ENCODE measurements at regions not wholly inside any gene's neighbourhood (a gene's known extent, or its start where the extent isn't known, plus 50 kb on each side); places are given as distances from the start of the nearest gene placed in this dataset.

DNA sequence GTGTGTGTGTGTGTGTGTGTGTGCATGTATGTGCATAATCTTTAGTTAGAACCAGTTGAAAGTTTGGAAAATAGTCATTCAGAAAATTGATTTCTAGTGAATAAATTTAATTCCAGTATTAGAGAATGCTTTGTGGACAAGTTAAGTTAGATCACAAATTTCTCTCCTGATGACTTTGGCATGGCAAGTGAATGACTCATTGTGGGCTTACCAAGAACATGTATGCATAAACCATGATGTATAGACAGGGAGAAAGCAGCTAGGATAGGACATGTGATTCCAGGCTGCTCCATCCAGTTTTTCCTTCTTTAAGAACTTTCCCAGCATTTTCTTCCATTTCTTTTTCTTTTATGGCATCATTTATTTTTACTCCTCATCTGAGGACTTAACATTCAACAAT is 85.7 kb upstream of the SGCD start:
- Mint-ChIP-seq H3K4me3 (no peak overlapping the region), H3K9me3 (no peaks in the 10 kb centered on the region), H3K36me3 (ENCODE audit: low read depth) (no peaks in the 10 kb centered on the region), H3K4me1 (no peaks in the 10 kb centered on the region), H3K27ac (no peak overlapping the region), H3K27me3 (peaks cover 3% of the 10 kb centered on the region)
- no peak for DNase-seq
- intact Hi-C loops (cut with micrococcal nuclease) = no loop called here

- Mint-ChIP-seq H3K36me3 (ENCODE audit: low read depth) (no peaks in the 10 kb centered on the region), H3K4me3 (no peak overlapping the region), H3K4me1 (no peaks in the 10 kb centered on the region), H3K27ac (no peak overlapping the region), H3K9me3 (no peaks in the 10 kb centered on the region), H3K27me3 (peaks cover under 1% of the 10 kb centered on the region)
- intact Hi-C loops (cut with micrococcal nuclease) = no loop called here
- DNase-seq = no peak
Measured at GRCh38 chr5:156245895-156246294, 81.1 kb upstream of the SGCD start.

DNA sequence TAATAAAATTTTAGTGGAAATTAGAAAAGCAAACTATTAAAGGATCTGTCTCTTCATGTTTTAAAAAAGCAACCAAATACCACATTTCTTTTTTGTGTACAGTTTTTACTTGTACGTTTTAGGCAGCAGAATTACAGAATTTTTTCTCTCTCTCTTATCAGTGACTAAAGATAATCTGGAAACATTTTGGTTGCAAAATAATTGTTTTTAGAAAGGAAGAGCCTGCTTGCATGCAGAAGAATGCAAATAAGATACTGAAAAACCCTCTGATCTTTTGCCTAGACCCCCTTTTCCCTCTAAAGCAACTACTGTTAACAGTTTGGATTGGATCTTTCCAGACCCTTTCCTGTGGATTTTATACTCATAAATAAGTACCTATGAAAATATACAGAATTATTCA is 75.9 kb upstream of the SGCD start:
- Mint-ChIP-seq H3K4me1 (no peaks in the 10 kb centered on the region), H3K4me3 (no peak overlapping the region)

GRCh38 chr5:156253130-156253529 is 73.8 kb upstream of the SGCD start:
- Mint-ChIP-seq H3K4me3 (no peak overlapping the region), H3K9me3 (no peaks in the 10 kb centered on the region), H3K27me3 (no peaks in the 10 kb centered on the region), H3K4me1 (no peaks in the 10 kb centered on the region), H3K36me3 (ENCODE audit: low read depth) (no peaks in the 10 kb centered on the region), H3K27ac (no peak overlapping the region)
- intact Hi-C loops (cut with micrococcal nuclease) = no loop called here
- DNase-seq = no peak

More for the DNA sequence above, 75.9 kb upstream of the SGCD start:
- Mint-ChIP-seq H3K27ac (no peak overlapping the region), H3K27me3 (no peaks in the 10 kb centered on the region), H3K36me3 (ENCODE audit: low read depth) (no peaks in the 10 kb centered on the region), H3K9me3 (no peaks in the 10 kb centered on the region)
- no peak for DNase-seq
- intact Hi-C loops (cut with micrococcal nuclease) = no loop called here

- Mint-ChIP-seq H3K4me1 (no peaks in the 10 kb centered on the region), H3K36me3 (ENCODE audit: low read depth) (no peaks in the 10 kb centered on the region)
- intact Hi-C loops (cut with micrococcal nuclease) = no loop called here
Measured at GRCh38 chr5:156254196-156254595, 72.8 kb upstream of the SGCD start.

GRCh38 chr5:156256642-156257041 is 70.3 kb upstream of the SGCD start:
- no peaks in the 10 kb centered on the region for H3K36me3 Mint-ChIP-seq (ENCODE audit: low read depth)
- no peak overlapping the region for H3K4me3 Mint-ChIP-seq
- no peak for DNase-seq
- intact Hi-C loops (cut with micrococcal nuclease) = no loop called here
- H3K27ac Mint-ChIP-seq = no peak overlapping the region
- H3K4me1 Mint-ChIP-seq = no peaks in the 10 kb centered on the region
- no peaks in the 10 kb centered on the region for H3K9me3 Mint-ChIP-seq
- no peaks in the 10 kb centered on the region for H3K27me3 Mint-ChIP-seq

More at GRCh38 chr5:156254196-156254595, 72.8 kb upstream of the SGCD start:
- no peaks in the 10 kb centered on the region for H3K9me3 Mint-ChIP-seq
- no peak overlapping the region for H3K4me3 Mint-ChIP-seq
- no peaks in the 10 kb centered on the region for H3K27me3 Mint-ChIP-seq
- DNase-seq = no peak
- H3K27ac Mint-ChIP-seq = no peak overlapping the region

DNA sequence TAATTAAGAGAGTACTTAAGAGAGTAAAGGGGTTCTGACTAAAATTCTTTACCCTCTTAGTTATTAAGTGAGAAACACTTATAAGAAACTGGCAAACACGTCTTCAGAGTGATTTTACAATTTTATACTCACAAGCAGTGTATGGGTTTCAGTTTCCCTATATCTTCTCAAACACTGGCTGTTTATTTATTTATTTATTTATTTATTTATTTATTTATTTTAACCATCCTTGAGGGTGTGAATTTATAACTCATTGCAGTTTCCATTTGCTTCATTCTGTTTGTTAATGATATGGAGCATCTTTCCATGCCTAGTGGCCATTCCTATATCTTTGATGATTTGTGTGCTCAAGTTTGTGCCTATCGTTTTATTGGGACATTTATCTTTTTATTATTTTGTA is 68.0 kb upstream of the SGCD start:
- no peak for DNase-seq
- Mint-ChIP-seq H3K4me1 (no peaks in the 10 kb centered on the region), H3K4me3 (no peak overlapping the region), H3K9me3 (no peaks in the 10 kb centered on the region), H3K27me3 (no peaks in the 10 kb centered on the region), H3K27ac (no peak overlapping the region), H3K36me3 (ENCODE audit: low read depth) (no peaks in the 10 kb centered on the region)
- intact Hi-C loops (cut with micrococcal nuclease) = no loop called here

DNA sequence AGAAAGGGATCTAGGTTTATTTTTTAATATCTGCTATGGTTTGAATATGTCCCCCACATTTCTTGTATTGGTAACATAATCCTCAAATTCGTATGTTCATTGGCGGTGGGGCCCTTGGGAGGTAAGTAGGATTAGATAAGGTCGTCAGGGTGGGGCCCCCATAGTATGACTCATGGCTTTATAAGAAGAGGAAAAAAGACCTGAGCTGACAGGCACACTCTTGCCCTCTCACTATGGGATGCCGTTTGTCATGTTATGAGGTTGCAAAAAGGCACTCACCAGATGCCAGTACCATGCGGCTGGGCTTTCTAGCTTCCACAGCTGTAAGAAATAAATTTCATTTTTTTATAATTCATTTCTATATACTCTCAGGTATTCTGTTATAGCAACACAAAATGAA is 67.3 kb upstream of the SGCD start:
- no peak for DNase-seq
- no peak overlapping the region for H3K4me3 Mint-ChIP-seq
- no peak overlapping the region for H3K27ac Mint-ChIP-seq
- no peaks in the 10 kb centered on the region for H3K9me3 Mint-ChIP-seq
- H3K27me3 Mint-ChIP-seq = no peaks in the 10 kb centered on the region
- no peaks in the 10 kb centered on the region for H3K4me1 Mint-ChIP-seq
- intact Hi-C loops (cut with micrococcal nuclease) = no loop called here
- no peaks in the 10 kb centered on the region for H3K36me3 Mint-ChIP-seq (ENCODE audit: low read depth)

DNA sequence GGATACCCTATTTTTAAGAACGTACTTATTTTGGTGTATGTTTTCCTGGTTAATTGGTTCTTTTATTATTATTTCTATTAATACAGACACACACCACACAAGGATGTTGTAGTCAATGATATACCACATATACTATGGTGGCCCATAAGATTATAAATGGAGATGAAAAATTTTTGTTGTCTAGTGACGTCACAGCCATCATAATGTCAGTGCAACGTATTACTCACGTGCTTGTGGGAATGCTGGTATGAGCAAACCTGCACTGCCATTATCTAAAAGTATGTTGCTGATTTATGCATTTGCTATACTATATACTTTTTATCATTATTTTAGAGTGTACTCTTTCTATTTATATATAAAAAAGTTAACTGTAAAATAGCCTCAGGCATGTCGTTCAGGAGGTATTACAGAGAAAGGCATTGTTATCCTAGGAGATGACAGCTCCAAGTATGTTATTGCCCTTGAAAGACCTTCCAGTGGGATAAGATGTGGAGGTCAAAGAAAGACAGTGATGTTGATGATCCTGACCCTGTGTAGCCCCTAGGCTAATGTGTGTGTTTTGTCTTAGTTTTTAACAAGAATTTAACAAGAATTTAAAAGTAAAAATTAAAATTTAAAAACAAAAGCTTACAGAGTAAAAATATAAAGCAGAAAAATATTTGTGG is 65.6 kb upstream of the SGCD start:
- Mint-ChIP-seq H3K27ac (no peak overlapping the region), H3K27me3 (no peaks in the 10 kb centered on the region), H3K36me3 (ENCODE audit: low read depth) (no peaks in the 10 kb centered on the region), H3K4me3 (no peak overlapping the region), H3K9me3 (no peaks in the 10 kb centered on the region), H3K4me1 (no peaks in the 10 kb centered on the region)
- DNase-seq = no peak
- intact Hi-C loops (cut with micrococcal nuclease) = no loop called here

DNA sequence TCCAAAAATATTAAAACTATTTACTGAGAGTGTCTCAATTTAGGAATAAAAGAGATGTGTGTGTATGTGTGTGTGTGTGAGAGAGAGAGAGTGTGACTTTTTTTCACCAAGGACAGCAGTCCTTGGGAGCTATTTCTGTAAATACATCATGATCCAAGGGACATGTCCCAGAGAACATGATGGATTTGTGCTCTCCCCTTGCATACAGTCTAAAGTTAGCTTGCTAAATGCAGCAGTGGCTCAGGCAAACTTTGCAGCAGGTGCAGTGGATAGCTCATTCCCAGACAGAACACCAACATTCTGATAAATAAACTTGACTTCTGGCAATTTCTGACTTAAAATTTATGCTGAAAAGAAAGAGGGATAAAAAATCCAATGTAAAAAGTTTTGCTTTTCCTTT is 55.4 kb upstream of the SGCD start:
- intact Hi-C loops (cut with micrococcal nuclease) = no loop called here
- H3K9me3 Mint-ChIP-seq = no peaks in the 10 kb centered on the region
- no peak for DNase-seq
- H3K4me3 Mint-ChIP-seq = no peak overlapping the region
- H3K4me1 Mint-ChIP-seq = no peaks in the 10 kb centered on the region
- H3K27me3 Mint-ChIP-seq = no peaks in the 10 kb centered on the region
- H3K36me3 Mint-ChIP-seq (ENCODE audit: low read depth) = no peaks in the 10 kb centered on the region
- H3K27ac Mint-ChIP-seq = no peak overlapping the region

DNA sequence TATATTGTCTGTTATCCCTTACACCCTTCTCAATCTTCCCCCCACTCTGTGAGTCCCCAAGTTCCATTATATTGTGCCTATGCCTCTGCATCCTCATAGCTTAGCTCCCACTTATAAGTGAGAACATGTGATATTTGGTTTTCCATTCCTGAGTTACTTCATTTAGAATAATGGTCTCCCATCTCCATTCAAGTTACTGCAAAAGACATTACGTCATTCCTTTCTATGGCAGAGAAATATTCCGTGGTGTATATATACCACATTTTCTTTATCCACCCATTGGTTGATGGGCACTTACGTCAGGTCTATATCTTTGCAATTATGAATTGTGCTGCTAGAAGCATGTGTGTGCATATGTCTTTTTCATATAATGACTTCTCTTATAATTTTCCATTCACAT is 54.8 kb upstream of the SGCD start:
- no peak overlapping the region for H3K27ac Mint-ChIP-seq
- H3K4me1 Mint-ChIP-seq = no peaks in the 10 kb centered on the region
- H3K4me3 Mint-ChIP-seq = no peak overlapping the region
- H3K27me3 Mint-ChIP-seq = no peaks in the 10 kb centered on the region
- H3K9me3 Mint-ChIP-seq = no peaks in the 10 kb centered on the region
- no peaks in the 10 kb centered on the region for H3K36me3 Mint-ChIP-seq (ENCODE audit: low read depth)
- no peak for DNase-seq
- intact Hi-C loops (cut with micrococcal nuclease) = no loop called here

DNA sequence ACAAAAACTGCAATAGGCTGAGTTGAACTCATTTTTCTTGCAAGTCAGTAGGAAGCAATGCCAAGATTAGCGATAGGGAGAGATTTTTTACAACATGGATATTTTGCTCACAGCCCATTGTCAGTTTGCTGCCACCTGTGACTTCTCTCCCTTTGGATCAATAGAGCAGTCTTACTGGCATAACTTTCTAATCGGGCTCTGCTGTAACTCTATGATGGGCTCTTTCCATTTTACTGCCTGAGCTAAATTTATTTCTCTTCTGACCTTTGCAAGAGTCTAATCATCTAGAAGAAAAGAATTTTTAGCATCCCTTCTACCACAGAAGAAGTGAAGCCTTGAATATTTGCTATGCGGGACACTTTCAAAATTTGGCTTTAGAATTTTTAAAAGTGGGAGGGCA is 53.6 kb upstream of the SGCD start:
- peaks cover 2% of the 10 kb centered on the region for H3K27me3 Mint-ChIP-seq
- intact Hi-C loops (cut with micrococcal nuclease) = no loop called here
- H3K4me3 Mint-ChIP-seq = no peak overlapping the region
- no peaks in the 10 kb centered on the region for H3K4me1 Mint-ChIP-seq
- no peak overlapping the region for H3K27ac Mint-ChIP-seq
- no peaks in the 10 kb centered on the region for H3K9me3 Mint-ChIP-seq
- H3K36me3 Mint-ChIP-seq (ENCODE audit: low read depth) = no peaks in the 10 kb centered on the region
- no peak for DNase-seq

- intact Hi-C loops (cut with micrococcal nuclease) = no loop called here
- Mint-ChIP-seq H3K36me3 (ENCODE audit: low read depth) (no peaks in the 10 kb centered on the region), H3K4me1 (no peaks in the 10 kb centered on the region), H3K9me3 (no peaks in the 10 kb centered on the region), H3K27me3 (peaks cover 2% of the 10 kb centered on the region), H3K4me3 (no peak overlapping the region), H3K27ac (no peak overlapping the region)
- no peak for DNase-seq
Measured at GRCh38 chr5:156274453-156274852, 52.5 kb upstream of the SGCD start.
